HCT116 (cell line): ENCODE measurements at regions not wholly inside any gene's neighbourhood (a gene's known extent, or its start where the extent isn't known, plus 50 kb on each side); places are given as distances from the start of the nearest gene placed in this dataset.

Source experiments
- ATAC-seq: fragments of 200-7000 bp; cut with Tn5 transposase; 2 replicates; pipeline ENCODE4 v1.9.1; 2020; ENCODE audit warnings: mild to moderate bottlenecking, moderate library complexity
- BruUV-seq: library from RNA; stranded (reverse); fragments of 400-500 nt; replicated peaks from 2 replicates; lab custom pipeline; 2021; lab: Mats Ljungman, UMichigan
- CTCF ChIA-PET: fragments of 300-600 bp; sonication (Branson Sonifier 250); formaldehyde crosslinking; loops from one replicate; lab custom pipeline; 2021; ENCODE audit warnings: antibody characterized with exemption; lab: Charles Lee
- POLR2A ChIA-PET: fragments of 300-600, 350-600 bp; sonication (Branson Sonifier 250); formaldehyde crosslinking; loops from one replicate; lab custom pipeline; 2021; ENCODE audit warnings: antibody characterized with exemption; lab: Charles Lee
- RAD21 ChIA-PET, 2 experiments: fragments of 300-600 bp; sonication (Branson Sonifier 250); formaldehyde crosslinking; loops; one replicate each; lab custom pipeline; 2023; ENCODE audit warnings: low total read pairs in 2 of 2; ENCODE audit not compliant: uncharacterized antibody in 2 of 2, unreplicated experiment in 2 of 2, low non-redundant PET in 1 of 2; lab: Charles Lee
- DNase-seq: peaks from one replicate; pipeline ENCODE4 v3.0.0-alpha.2; 2010; ENCODE audit warnings: low read depth, low spot score
- H2AFZ ChIP-seq: fragments of 200-600 bp; shearing (Covaris generic), sonication (generic); 2 replicates; pipeline ENCODE4 v1.6.1; 2017; ENCODE audit warnings: low read depth, mixed run types, mixed read lengths, antibody characterized with exemption, low read length; ENCODE audit not compliant: poor library complexity, severe bottlenecking
- H3K27ac ChIP-seq: 2 replicates; pipeline ENCODE4 v1.5.1; 2012; ENCODE audit warnings: low read depth, low read length
- H3K27me3 ChIP-seq: fragments of 200-600 bp; sonication (generic); 2 replicates; pipeline ENCODE4 v1.6.1; 2016; ENCODE audit warnings: mixed run types, low read length, mixed read lengths; ENCODE audit not compliant: insufficient read depth
- H3K36me3 ChIP-seq, 2 experiments: fragments of 200-500 bp in 1 of 2; fragments of 200-600 bp in 1 of 2; sonication (Bioruptor generic) in 1 of 2; sonication (generic) in 1 of 2; 2 replicates each; pipeline versions ENCODE4 v1.5.1 to v1.6.1; 2014 to 2016; ENCODE audit warnings: low read length in 2 of 2, inconsistent platforms in 1 of 2, mixed read lengths in 1 of 2, mixed run types in 1 of 2; ENCODE audit not compliant: insufficient read depth in 2 of 2, control insufficient read depth in 1 of 2
- H3K4me1 ChIP-seq, 2 experiments: fragments of 200-600 bp in 1 of 2; sonication (generic) in 1 of 2; 2 replicates each; pipeline versions ENCODE4 v1.5.1 to v1.6.1; 2012 to 2017; ENCODE audit warnings: low read length in 2 of 2, inconsistent platforms in 1 of 2, mild to moderate bottlenecking in 1 of 2, mixed read lengths in 1 of 2, mixed run types in 1 of 2, moderate library complexity in 1 of 2; ENCODE audit not compliant: insufficient read depth in 2 of 2, control insufficient read depth in 1 of 2
- H3K4me2 ChIP-seq: fragments of 200-600 bp; sonication (generic); 2 replicates; pipeline ENCODE4 v1.6.1; 2017; ENCODE audit warnings: mixed run types, low read length, mixed read lengths
- H3K4me3 ChIP-seq, 2 experiments: fragments of 200-600 bp in 1 of 2; sonication (generic) in 1 of 2; replicated peaks in 1 of 2; 2 replicates each; pipeline ENCODE4 v1.5.1; 2011 to 2016; ENCODE audit warnings: low read length in 2 of 2, control low read depth in 1 of 2, low read depth in 1 of 2, mild to moderate bottlenecking in 1 of 2, mixed read lengths in 1 of 2, mixed run types in 1 of 2
- H3K79me2 ChIP-seq: fragments of 200-600 bp; sonication (generic); 2 replicates; pipeline ENCODE4 v1.6.1; 2017; ENCODE audit warnings: mild to moderate bottlenecking, mixed run types, low read length, moderate library complexity, mixed read lengths; ENCODE audit not compliant: insufficient read depth
- H3K9ac ChIP-seq: fragments of 200-600 bp; sonication (generic); 2 replicates; pipeline ENCODE4 v1.6.1; 2016; ENCODE audit warnings: low read length, mixed read lengths
- H3K9me2 ChIP-seq: fragments of 200-600 bp; sonication (generic), shearing (Covaris generic); 2 replicates; pipeline ENCODE4 v1.6.1; 2017; ENCODE audit warnings: mixed run types, mild to moderate bottlenecking, moderate library complexity; ENCODE audit not compliant: insufficient read depth
- H3K9me3 ChIP-seq, 2 experiments: fragments of 200-500 bp in 1 of 2; fragments of 200-600 bp in 1 of 2; sonication (Bioruptor generic) in 1 of 2; sonication (generic) in 1 of 2; 2 replicates each; pipeline ENCODE4 v1.6.1; 2014 to 2017; ENCODE audit warnings: low read length in 2 of 2, mixed read lengths in 2 of 2, inconsistent platforms in 1 of 2, low read depth in 1 of 2, mild to moderate bottlenecking in 1 of 2, mixed run types in 1 of 2, moderate library complexity in 1 of 2; ENCODE audit not compliant: control insufficient read depth in 1 of 2, insufficient read depth in 1 of 2
- H4K20me1 ChIP-seq: fragments of 200-600 bp; sonication (generic), shearing (Covaris generic); 2 replicates; pipeline ENCODE4 v1.6.1; 2017; ENCODE audit warnings: mixed run types, mild to moderate bottlenecking, moderate library complexity; ENCODE audit not compliant: insufficient read depth
- CBX3 ChIP-seq: IDR thresholded peaks from 2 replicates; pipeline ENCODE4 v1.6.1; 2012; ENCODE audit warnings: low read depth
- CEBPB ChIP-seq: IDR thresholded peaks from 2 replicates; pipeline ENCODE4 v1.6.1; 2012; ENCODE audit warnings: low read depth
- CTCF ChIP-seq, 3 experiments: fragments of 200-600 bp in 1 of 3; sonication (generic) in 1 of 3; IDR thresholded peaks in 2 of 3; conservative IDR thresholded peaks in 1 of 3; 2 replicates each; pipeline ENCODE4 v1.5.1; 2012 to 2017; ENCODE audit warnings: low read depth in 2 of 3, low read length in 2 of 3, antibody characterized with exemption in 1 of 3, borderline replicate concordance in 1 of 3, control low read depth in 1 of 3, mild to moderate bottlenecking in 1 of 3, mixed read lengths in 1 of 3, mixed run types in 1 of 3, moderate library complexity in 1 of 3; ENCODE audit not compliant: insufficient read depth in 1 of 3
- EGR1 ChIP-seq: IDR thresholded peaks from 2 replicates; pipeline ENCODE4 v1.6.1; 2012; ENCODE audit warnings: low read depth
- EZH2 ChIP-seq: fragments of 200-600 bp; sonication (generic); IDR thresholded peaks from 2 replicates; pipeline ENCODE4 v1.6.1; 2017; ENCODE audit warnings: antibody characterized with exemption, mixed run types
- FOSL1 ChIP-seq: IDR thresholded peaks from 2 replicates; pipeline ENCODE4 v1.6.1; 2012; ENCODE audit warnings: low read depth
- POLR2A ChIP-seq: IDR thresholded peaks from 2 replicates; pipeline ENCODE4 v1.7.0; 2011; ENCODE audit warnings: borderline replicate concordance; ENCODE audit not compliant: insufficient read depth, insufficient read length; ENCODE audit errors: extremely low read depth
- POLR2AphosphoS5 ChIP-seq: IDR thresholded peaks from 2 replicates; pipeline ENCODE4 v1.6.1; 2011; ENCODE audit warnings: mild to moderate bottlenecking, low read depth, low read length, moderate library complexity
- RAD21 ChIP-seq: IDR thresholded peaks from 2 replicates; pipeline ENCODE4 v1.6.1; 2012; ENCODE audit warnings: low read depth, mild to moderate bottlenecking
- REST ChIP-seq: IDR thresholded peaks from 2 replicates; pipeline ENCODE4 v1.6.1; 2012; ENCODE audit warnings: low read depth
- SIN3A ChIP-seq: IDR thresholded peaks from 2 replicates; pipeline ENCODE4 v1.6.1; 2012; ENCODE audit warnings: low read depth
- SP1 ChIP-seq: IDR thresholded peaks from 2 replicates; pipeline ENCODE4 v1.6.1; 2012; ENCODE audit warnings: low read depth
- YY1 ChIP-seq: IDR thresholded peaks from 2 replicates; pipeline ENCODE4 v1.6.1; 2011; ENCODE audit warnings: low read length, low read depth, moderate library complexity, mild to moderate bottlenecking; ENCODE audit not compliant: insufficient replicate concordance; ENCODE audit errors: extremely low read depth
- ZBTB33 ChIP-seq: IDR thresholded peaks from 2 replicates; pipeline ENCODE4 v1.6.1; 2011; ENCODE audit warnings: mild to moderate bottlenecking, low read length, moderate library complexity; ENCODE audit not compliant: insufficient replicate concordance; ENCODE audit errors: extremely low read depth
- ZFX ChIP-seq: fragments of 450-650 bp; IDR thresholded peaks from 2 replicates; pipeline ENCODE4 v1.6.1; 2017
- intact Hi-C: fragments of 100-400 bp; cut with micrococcal nuclease; formaldehyde crosslinking; loops from 2 replicates; pipeline ENCODE4 v1.10.0; 2022
- TF ChIP-seq, protein P1 (sequence below): IDR thresholded peaks from 2 replicates; pipeline ENCODE4 v1.6.1; 2012
- TF ChIP-seq, protein P2 (sequence below): IDR thresholded peaks from 2 replicates; pipeline ENCODE4 v1.6.1; 2012

DNA sequence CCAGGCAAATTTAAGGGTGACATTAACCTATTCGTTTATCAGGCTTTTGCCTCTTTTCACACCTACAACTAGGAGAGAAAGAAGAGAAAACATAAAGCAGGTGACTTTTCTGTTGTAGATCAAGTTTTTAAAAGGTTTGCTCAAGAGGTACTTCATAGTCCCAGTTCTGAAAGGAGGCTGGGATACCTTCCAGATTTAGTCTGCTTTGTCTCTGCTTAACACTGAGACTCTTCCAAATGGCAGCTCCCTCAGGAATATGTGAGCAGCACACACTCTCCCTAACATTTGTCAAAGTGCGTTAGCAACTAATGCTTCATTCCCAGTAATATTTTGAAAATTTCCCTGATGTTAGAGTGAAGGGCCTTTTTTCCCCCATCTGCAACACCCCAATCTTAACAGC is 133.7 kb upstream of the RASSF8 start:
- Histone ChIP-seq H4K20me1 (no peaks in the 10 kb centered on the region), H3K79me2 (no peaks in the 10 kb centered on the region), H3K9me3 (no peaks in the 10 kb centered on the region), H3K9me2 (no peaks in the 10 kb centered on the region), H3K27ac (no peak overlapping the region), H3K4me3 (no peak overlapping the region), H3K9ac (no peak overlapping the region), H3K36me3 (no peaks in the 10 kb centered on the region), H3K27me3 (no peaks in the 10 kb centered on the region; the same call in 1 of the 2 replicates)
- ATAC-seq = no peak
- intact Hi-C loops = no loop called here
- ChIA-PET POLR2A (no interaction called here), RAD21 (no interaction called here)
- BruUV-seq = no TSS peak
- TF ChIP-seq CTCF (IDR thresholded peaks at IDR 0.05 in 2 of 3, conservative IDR thresholded peaks at IDR 0.05 in 1 of 3; ENCODE audit: borderline replicate concordance in 1 of 3, insufficient read depth in 1 of 3, low read depth in 2 of 3, low read length in 2 of 3) (no peak), CEBPB (no peak), ZBTB33 (no peak), YY1 (no peak), POLR2AphosphoS5 (no peak), SP1 (no peak), FOSL1 (no peak), POLR2A (no peak), ZFX (no peak), EGR1 (no peak), CBX3 (no peak), EZH2 (no peak), REST (no peak), RAD21 (no peak), SIN3A (no peak)
- TF ChIP-seq, protein P1, sequence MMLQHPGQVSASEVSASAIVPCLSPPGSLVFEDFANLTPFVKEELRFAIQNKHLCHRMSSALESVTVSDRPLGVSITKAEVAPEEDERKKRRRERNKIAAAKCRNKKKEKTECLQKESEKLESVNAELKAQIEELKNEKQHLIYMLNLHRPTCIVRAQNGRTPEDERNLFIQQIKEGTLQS = no peak
- TF ChIP-seq, protein P2, sequence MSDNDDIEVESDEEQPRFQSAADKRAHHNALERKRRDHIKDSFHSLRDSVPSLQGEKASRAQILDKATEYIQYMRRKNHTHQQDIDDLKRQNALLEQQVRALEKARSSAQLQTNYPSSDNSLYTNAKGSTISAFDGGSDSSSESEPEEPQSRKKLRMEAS = no peak
- TF ChIP-seq, all 23 proteins: peak for 0
- Histone ChIP-seq H3K4me2 (no peak overlapping the region), H2AFZ (no peak overlapping the region), H3K4me1 (no peaks in the 10 kb centered on the region)
- no peak for DNase-seq
- CTCF ChIA-PET = no interaction called here
